Activated CD4-positive, alpha-beta memory T cell treated with anti-CD3 and anti-CD28 coated beads, Interleukin-2, amount 10 ng/mL, durations not matched to agents 7 days and 5 days (primary cell): ENCODE measurements at regions not wholly inside any gene's neighbourhood (a gene's known extent, or its start where the extent isn't known, plus 50 kb on each side); places are given as distances from the start of the nearest gene placed in this dataset.
"Not testable (repeated sequence)": the region's sequence is repeated elsewhere in the genome, so short reads cannot be mapped to it uniquely, and the experiment has no call there.

ENCODE experiments used
- CTCF ChIA-PET: fragments of 350-600 bp; sonication (Branson Sonifier 250); formaldehyde crosslinking; loops from one replicate; lab custom pipeline; 2021; ENCODE audit warnings: antibody characterized with exemption, inconsistent platforms; lab: Charles Lee
- POLR2A ChIA-PET: fragments of 350-600 bp; sonication (Branson Sonifier 250); formaldehyde crosslinking; loops from one replicate; lab custom pipeline; 2021; ENCODE audit warnings: antibody characterized with exemption; lab: Charles Lee
- DNase-seq: peaks from one replicate; pipeline ENCODE4 v3.0.0-alpha.2; 2020
- H3K27ac Mint-ChIP-seq: one replicate; pipeline ENCODE4 v1.8.0; 2021; ENCODE audit warnings: mild to moderate bottlenecking, mixed read lengths
- H3K27me3 Mint-ChIP-seq: one replicate; pipeline ENCODE4 v1.8.0; 2021; ENCODE audit warnings: mixed read lengths
- H3K36me3 Mint-ChIP-seq: one replicate; pipeline ENCODE4 v1.8.0; 2021; ENCODE audit warnings: low read depth, mixed read lengths
- H3K4me1 Mint-ChIP-seq: one replicate; pipeline ENCODE4 v1.8.0; 2021; ENCODE audit warnings: mixed read lengths
- H3K4me3 Mint-ChIP-seq: one replicate; pipeline ENCODE4 v1.8.0; 2021; ENCODE audit warnings: mild to moderate bottlenecking, mixed read lengths
- H3K9me3 Mint-ChIP-seq: one replicate; pipeline ENCODE4 v1.8.0; 2021; ENCODE audit warnings: mixed read lengths

DNA sequence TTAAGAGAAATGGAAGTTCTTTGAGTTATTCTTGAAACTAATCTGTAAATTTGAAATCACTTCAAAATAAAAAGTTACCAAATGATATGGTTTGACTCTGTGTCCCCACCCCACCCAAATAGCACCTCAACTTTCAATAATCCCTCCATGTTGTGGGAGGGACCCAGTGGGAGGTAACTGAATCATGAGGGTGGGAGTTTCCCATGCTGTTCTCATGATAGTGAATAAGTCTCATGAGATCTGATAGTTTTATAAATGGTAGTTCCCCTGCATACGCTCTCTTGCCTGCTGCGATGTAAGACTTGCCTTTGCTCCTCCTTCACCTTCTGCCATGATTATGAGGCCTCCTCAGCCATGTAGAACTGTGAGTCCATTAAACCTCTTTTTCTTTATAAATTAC lies 690.7 kb upstream of the ZNF385D start:
- no peaks in the 10 kb centered on the region for H3K4me1 Mint-ChIP-seq
- no peaks in the 10 kb centered on the region for H3K27me3 Mint-ChIP-seq
- peaks cover 9% of the 10 kb centered on the region for H3K9me3 Mint-ChIP-seq
- no peak for DNase-seq
- ChIA-PET POLR2A (no interaction called here), CTCF (no interaction called here)
- no peaks in the 10 kb centered on the region for H3K36me3 Mint-ChIP-seq
- H3K27ac Mint-ChIP-seq: no peak overlapping the region
- H3K4me3 Mint-ChIP-seq: no peak overlapping the region

DNA sequence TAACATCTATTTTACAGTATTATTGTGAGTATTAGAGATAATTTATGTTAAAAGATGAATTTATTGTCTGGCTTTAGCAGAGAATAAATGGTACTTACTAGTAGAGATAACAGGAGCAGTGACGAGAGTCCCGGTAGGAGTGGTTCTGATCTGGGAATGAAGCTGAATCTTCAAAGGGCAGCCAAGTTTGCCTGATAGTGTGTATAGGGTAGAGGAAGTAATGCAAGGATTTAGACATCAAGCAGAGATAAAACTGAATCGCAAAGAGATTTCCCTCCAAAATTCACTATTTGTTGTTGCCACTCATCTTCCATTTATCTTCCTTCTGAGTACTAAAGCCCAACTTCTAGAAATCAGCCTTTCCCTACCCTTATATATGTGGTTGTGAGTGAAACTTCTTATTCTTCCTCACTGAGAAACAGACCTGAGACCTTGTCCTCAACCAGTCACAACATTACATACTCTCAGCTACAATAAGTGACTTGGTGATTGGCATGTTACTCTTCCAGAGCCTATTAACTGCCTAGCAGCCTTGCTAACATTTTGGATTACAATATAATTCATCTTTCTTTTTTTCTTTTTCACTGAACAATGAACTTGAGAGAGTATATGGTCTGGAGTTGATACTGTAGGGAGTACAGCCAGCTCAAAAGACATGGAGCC lies 692.7 kb upstream of the ZNF385D start:
- POLR2A ChIA-PET: no interaction called here
- Mint-ChIP-seq H3K4me1 (no peaks in the 10 kb centered on the region), H3K9me3 (peaks cover 7% of the 10 kb centered on the region), H3K36me3 (no peaks in the 10 kb centered on the region), H3K4me3 (no peak overlapping the region), H3K27ac (no peak overlapping the region), H3K27me3 (no peaks in the 10 kb centered on the region)
- CTCF ChIA-PET: no interaction called here
- DNase-seq: no peak

DNA sequence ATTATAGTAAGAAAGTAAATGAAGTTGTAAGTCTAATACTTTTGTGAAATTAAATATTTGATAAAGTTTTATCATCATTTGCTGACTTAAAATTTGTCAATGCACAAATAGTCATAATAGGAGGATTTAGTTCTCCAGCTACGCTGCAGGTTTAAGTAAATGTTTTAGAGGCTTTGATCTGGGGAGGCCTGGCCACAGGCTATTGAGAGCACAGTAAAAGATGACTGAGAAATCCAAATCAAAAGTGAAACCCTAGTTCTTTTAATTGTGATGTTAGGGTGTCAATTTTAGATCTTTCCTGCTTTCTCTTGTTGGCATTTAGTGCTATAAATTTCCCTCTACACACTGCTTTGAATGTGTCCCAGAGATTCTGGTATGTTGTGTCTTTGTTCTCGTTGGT lies 694.3 kb upstream of the ZNF385D start:
- H3K4me1 Mint-ChIP-seq, H3K9me3 Mint-ChIP-seq, DNase-seq, H3K36me3 Mint-ChIP-seq, H3K27ac Mint-ChIP-seq, CTCF ChIA-PET, POLR2A ChIA-PET, H3K27me3 Mint-ChIP-seq, H3K4me3 Mint-ChIP-seq: not testable (repeated sequence)

DNA sequence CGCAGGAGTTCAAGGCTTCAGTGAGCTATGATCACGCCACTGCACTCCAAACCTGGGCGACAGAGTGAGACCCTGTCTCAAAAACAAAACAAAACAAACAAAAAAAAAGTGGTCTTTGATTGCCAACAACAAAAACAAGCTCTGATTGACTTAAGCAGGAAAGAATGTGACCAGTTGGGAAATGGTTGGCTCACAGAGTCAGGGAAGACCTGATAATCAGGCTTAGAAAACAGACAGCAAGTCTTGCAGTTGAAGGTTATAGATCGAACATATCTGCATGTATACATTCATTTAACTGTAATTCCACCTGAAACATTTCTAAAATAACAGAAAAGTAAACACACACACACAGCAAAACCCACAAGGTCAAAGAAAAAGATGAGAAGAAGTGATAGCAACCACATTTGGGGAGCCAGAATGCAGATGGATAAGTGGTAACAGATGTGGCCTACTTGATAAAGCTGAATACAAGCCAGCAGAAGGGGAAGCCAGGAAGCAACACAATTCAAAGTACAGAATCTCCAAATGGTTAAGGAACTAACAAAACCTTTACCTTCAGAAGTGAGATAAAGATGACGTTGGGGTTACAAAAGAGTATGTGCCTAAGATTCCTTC lies 699.9 kb upstream of the ZNF385D start:
- no peak for DNase-seq
- H3K4me3 Mint-ChIP-seq: no peak overlapping the region
- H3K36me3 Mint-ChIP-seq: no peaks in the 10 kb centered on the region
- ChIA-PET POLR2A (no interaction called here), CTCF (no interaction called here)
- H3K9me3 Mint-ChIP-seq: peaks cover 2% of the 10 kb centered on the region
- H3K27ac Mint-ChIP-seq: no peak overlapping the region
- H3K4me1 Mint-ChIP-seq: no peaks in the 10 kb centered on the region
- no peaks in the 10 kb centered on the region for H3K27me3 Mint-ChIP-seq

DNA sequence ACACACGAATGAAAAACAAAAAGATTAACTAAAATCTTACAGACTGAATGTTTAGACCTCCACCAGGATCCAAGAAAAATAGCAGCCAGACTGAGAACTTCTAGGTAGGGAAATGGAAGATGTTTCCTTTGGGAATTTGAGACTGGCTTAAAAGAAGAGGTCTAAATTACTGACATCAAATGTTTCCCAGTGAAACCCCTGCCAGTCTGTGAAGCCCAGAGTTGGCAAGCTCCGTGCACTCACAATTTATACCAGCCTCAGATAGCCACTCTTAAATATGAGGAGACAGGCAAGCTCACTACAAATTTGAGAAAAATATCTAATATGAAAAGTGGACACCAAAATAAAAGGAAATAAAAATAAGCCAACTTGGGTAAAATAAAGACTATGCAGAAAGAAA lies 700.5 kb upstream of the ZNF385D start:
- H3K4me3 Mint-ChIP-seq: no peak overlapping the region
- CTCF ChIA-PET: no interaction called here
- DNase-seq: no peak
- H3K4me1 Mint-ChIP-seq: no peaks in the 10 kb centered on the region
- no peaks in the 10 kb centered on the region for H3K36me3 Mint-ChIP-seq
- POLR2A ChIA-PET: no interaction called here
- no peaks in the 10 kb centered on the region for H3K9me3 Mint-ChIP-seq
- no peaks in the 10 kb centered on the region for H3K27me3 Mint-ChIP-seq
- no peak overlapping the region for H3K27ac Mint-ChIP-seq

DNA sequence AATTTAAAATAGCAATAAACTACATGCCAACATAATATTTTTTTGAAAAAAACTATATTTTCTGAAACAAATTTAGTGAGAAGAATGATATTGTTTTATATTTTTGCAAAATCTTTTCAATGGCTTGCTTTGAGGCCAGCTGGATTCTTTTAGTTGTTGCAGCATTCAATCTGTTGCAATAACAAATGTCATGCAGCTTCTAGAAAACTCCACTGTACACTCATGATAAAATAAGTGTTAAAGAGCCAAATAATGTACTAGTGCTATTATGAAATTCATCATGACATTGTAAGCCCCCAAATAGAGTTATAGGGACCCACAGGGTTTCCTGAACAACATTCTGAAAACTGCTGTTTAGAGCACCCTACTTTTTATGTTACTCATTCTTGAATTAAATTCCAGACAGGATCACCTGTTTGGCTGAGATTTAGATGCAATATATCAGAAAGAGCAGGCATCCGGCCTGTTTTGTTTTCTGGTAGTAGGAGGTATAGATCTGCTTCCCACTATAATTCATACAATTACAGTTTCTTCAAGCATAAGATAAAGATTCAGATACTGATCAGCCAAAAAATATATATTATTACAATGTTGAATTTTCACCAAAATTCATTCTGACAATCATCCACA lies 703.0 kb upstream of the ZNF385D start:
- ChIA-PET POLR2A (no interaction called here), CTCF (no interaction called here)
- no peak for DNase-seq
- Mint-ChIP-seq H3K27me3 (no peaks in the 10 kb centered on the region), H3K36me3 (no peaks in the 10 kb centered on the region), H3K4me3 (no peak overlapping the region), H3K9me3 (no peaks in the 10 kb centered on the region), H3K4me1 (no peaks in the 10 kb centered on the region), H3K27ac (no peak overlapping the region)

DNA sequence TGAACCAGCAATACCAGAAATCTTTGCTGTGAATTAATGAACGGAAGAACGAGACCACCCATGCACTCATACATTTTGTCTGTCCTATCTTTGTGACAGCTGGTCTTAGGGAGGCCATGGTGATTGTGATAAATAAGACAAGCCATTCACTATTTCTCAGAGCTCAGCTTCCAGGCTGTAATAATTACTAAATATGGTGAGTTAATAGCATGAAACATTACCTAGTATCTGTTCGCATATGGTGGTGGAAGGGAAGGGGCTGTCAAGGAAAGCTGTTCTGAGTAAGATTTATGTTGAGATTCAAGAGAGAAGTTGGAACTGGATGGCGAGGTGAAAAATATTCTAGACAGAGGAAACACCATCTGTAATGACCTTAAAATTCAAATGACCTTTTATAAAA lies 719.0 kb upstream of the ZNF385D start:
- Mint-ChIP-seq H3K4me1 (no peaks in the 10 kb centered on the region), H3K27ac (no peak overlapping the region), H3K9me3 (peaks cover 7% of the 10 kb centered on the region), H3K27me3 (no peaks in the 10 kb centered on the region), H3K4me3 (no peak overlapping the region), H3K36me3 (no peaks in the 10 kb centered on the region)
- ChIA-PET CTCF (no interaction called here), POLR2A (no interaction called here)
- no peak for DNase-seq

DNA sequence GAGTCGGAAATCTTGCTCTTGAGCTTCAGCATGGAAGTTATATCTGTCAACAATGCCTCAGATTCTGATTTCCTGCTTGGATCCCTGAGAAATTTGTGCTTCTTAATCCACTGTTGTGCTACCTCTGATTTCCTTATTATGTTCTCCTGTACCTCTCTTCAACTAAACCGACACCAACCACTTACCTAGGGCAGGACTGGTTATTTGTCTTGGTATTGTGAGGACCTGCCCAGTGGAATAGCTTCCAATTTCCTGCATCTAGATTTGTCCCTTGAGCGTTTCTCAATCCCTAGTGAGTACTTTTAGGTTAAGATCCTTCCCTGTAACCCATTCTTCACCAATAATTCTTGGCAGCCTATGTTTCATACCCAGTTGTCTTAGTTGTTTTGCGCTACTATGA lies 720.5 kb upstream of the ZNF385D start:
- ChIA-PET POLR2A (no interaction called here), CTCF (no interaction called here)
- no peak for DNase-seq
- no peaks in the 10 kb centered on the region for H3K36me3 Mint-ChIP-seq
- H3K4me3 Mint-ChIP-seq: no peak overlapping the region
- peaks cover 11% of the 10 kb centered on the region for H3K9me3 Mint-ChIP-seq
- no peak overlapping the region for H3K27ac Mint-ChIP-seq
- H3K4me1 Mint-ChIP-seq: no peaks in the 10 kb centered on the region
- no peaks in the 10 kb centered on the region for H3K27me3 Mint-ChIP-seq

DNA sequence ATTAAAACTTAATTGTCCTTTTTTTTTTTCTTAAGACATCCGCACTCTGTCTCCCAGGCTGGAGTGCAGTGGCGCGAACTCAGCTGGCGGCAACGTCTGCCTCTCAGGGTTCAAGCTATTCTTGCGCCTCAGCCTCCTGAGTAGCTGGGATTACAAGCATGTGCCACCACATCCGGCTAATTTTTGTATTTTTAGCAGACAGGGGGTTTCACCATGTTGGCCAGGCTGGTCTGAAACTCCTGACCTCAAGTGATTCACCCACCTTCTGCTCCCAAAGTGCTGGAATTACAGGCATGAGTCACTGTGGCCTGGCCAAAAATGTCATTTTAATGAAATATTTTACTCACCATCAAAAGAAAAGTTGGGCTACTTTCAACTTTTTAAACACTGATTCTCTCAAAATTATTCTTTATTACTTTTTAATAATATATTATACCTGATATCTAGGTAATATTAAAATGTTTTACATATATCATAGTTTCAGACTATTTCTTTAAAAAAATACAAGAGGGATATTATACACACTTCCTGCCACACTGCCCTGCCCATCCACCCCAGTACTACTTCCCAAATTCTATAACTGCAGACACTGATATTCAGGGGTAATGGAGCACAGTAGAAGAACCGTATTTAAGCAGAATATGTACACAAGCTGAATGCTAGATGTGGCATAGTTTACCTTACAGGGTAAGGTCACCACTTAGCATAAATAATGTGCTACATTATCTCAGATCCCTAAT lies 723.9 kb upstream of the ZNF385D start:
- ChIA-PET CTCF (no interaction called here), POLR2A (no interaction called here)
- DNase-seq: no peak
- no peak overlapping the region for H3K4me3 Mint-ChIP-seq
- no peak overlapping the region for H3K27ac Mint-ChIP-seq
- H3K27me3 Mint-ChIP-seq: no peaks in the 10 kb centered on the region
- no peaks in the 10 kb centered on the region for H3K36me3 Mint-ChIP-seq
- no peaks in the 10 kb centered on the region for H3K4me1 Mint-ChIP-seq
- H3K9me3 Mint-ChIP-seq: peaks cover 9% of the 10 kb centered on the region

DNA sequence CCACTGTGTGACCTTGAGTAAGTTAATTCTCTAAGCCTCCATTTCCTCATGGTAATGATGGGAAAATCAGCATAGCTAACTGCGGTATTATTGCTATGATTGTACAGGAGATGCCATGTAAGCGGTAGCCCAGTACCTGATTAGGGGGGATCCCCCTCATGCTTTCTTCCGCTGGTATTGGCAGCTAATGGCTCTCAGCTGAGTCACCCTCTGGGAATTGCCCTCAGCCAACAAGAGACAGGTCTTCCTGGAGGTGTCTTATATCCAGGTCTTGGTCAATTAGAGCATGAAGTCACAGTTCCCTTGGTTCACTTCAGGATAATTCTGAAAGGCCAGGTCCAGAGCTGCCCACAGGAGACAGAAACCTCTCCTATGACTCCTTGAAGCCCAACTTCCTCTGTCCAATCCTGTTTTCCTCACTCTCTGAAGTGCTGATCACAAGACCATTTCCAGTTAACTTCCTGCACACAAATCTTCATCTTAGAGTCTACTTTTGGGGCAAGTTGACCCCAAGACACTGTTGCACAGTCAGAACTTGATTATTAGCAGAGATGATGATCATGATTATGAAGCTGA lies 724.7 kb upstream of the ZNF385D start:
- POLR2A ChIA-PET: no interaction called here
- no peak overlapping the region for H3K4me3 Mint-ChIP-seq
- H3K9me3 Mint-ChIP-seq: peaks cover 5% of the 10 kb centered on the region
- DNase-seq: no peak
- CTCF ChIA-PET: no interaction called here
- no peaks in the 10 kb centered on the region for H3K36me3 Mint-ChIP-seq
- no peak overlapping the region for H3K27ac Mint-ChIP-seq
- H3K27me3 Mint-ChIP-seq: no peaks in the 10 kb centered on the region
- H3K4me1 Mint-ChIP-seq: no peaks in the 10 kb centered on the region

DNA sequence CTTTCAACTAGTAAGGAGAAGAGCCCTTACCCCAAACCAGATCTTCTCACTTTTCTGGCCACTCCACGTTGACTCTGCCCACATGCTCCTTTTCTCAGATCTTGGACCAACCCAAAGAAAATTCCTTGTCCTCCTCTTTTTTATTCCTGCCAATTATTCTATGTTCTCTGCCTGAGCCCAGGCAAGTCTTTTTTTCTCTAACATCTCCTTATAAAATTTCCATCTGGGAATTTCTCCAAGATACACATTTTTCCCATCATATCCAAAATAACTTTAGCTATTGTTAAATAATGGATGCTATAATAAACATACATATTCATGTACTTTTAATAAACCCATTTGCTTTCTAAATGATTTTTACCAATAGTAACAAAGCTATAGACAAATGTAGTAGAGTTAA lies 726.0 kb upstream of the ZNF385D start:
- no peaks in the 10 kb centered on the region for H3K4me1 Mint-ChIP-seq
- DNase-seq: no peak
- H3K27me3 Mint-ChIP-seq: no peaks in the 10 kb centered on the region
- no peaks in the 10 kb centered on the region for H3K36me3 Mint-ChIP-seq
- no peak overlapping the region for H3K4me3 Mint-ChIP-seq
- no peak overlapping the region for H3K27ac Mint-ChIP-seq
- POLR2A ChIA-PET: no interaction called here
- CTCF ChIA-PET: no interaction called here
- peaks cover 5% of the 10 kb centered on the region for H3K9me3 Mint-ChIP-seq

DNA sequence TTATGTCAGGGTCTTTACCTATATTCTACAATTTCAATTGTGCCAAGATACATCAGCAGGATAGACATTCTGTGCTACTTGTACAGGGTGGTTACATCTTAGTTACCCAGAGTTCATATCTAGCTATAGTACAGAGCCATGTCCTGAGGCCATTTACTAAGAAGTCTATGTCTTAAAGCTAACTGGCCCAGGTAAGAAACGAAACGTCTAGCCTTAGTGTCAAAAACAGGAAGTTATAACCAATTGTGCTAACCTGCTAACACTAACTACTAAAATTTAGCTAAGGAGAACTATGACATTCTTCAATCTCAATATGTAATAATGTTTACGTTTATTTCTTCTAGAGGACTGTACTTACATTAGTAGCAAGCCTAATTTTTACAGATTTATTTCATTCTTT lies 717.2 kb upstream of the UBE2E2 start:
- POLR2A ChIA-PET: no interaction called here
- Mint-ChIP-seq H3K9me3 (no peaks in the 10 kb centered on the region), H3K27ac (no peak overlapping the region), H3K27me3 (no peaks in the 10 kb centered on the region), H3K4me3 (no peak overlapping the region), H3K36me3 (no peaks in the 10 kb centered on the region), H3K4me1 (no peaks in the 10 kb centered on the region)
- no peak for DNase-seq
- CTCF ChIA-PET: no interaction called here

DNA sequence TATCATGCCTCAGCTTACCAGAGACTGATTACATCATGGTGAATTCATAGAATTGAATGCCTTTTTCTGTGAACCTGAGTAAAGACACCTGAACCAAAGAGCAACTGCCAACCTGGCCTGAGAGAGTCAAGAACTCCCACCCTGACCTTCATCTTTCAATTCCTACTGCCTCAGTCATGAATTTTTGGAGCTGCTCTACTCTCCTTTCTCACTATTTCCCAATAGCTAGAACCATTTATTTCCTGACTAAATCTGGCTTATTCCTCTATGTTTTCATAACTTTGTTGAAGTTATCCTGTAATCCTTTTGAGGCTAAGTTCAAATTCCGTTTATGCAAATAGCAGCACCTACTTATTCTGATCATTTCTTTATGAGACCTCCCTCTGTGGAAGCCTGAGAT lies 712.4 kb upstream of the UBE2E2 start:
- CTCF ChIA-PET: no interaction called here
- Mint-ChIP-seq H3K4me1 (no peaks in the 10 kb centered on the region), H3K4me3 (no peak overlapping the region), H3K27ac (no peak overlapping the region), H3K9me3 (no peaks in the 10 kb centered on the region), H3K36me3 (no peaks in the 10 kb centered on the region), H3K27me3 (no peaks in the 10 kb centered on the region)
- DNase-seq: no peak
- POLR2A ChIA-PET: no interaction called here
